ENCODE measurements at regions not wholly inside any gene's neighbourhood (a gene's known extent, or its start where the extent isn't known, plus 50 kb on each side); places are given as distances from the start of the nearest gene placed in this dataset.
"Not testable (repeated sequence)": the region's sequence is repeated elsewhere in the genome, so short reads cannot be mapped to it uniquely, and the experiment has no call there.

- TF ChIP-seq CTCF (conservative IDR thresholded peaks at IDR 0.05 in 1 of 2, IDR thresholded peaks at IDR 0.05 in 1 of 2; ENCODE audit: low read depth in 1 of 2, low read length in 2 of 2); EZH2 (IDR thresholded peaks at IDR 0.05; ENCODE audit: low read length, missing control alignments): not testable (repeated sequence)
Measured at GRCh38 chr9:38927970-38928369, 208.0 kb upstream of the FAM240B start.
